PC-9 (cell line): ENCODE measurements at regions not wholly inside any gene's neighbourhood (a gene's known extent, or its start where the extent isn't known, plus 50 kb on each side); places are given as distances from the start of the nearest gene placed in this dataset.
A peak's percentile ranks its signal among the peaks of the same experiment; 100 is the strongest.
"Not testable (repeated sequence)": the region's sequence is repeated elsewhere in the genome, so short reads cannot be mapped to it uniquely, and the experiment has no call there.

Experiments used
- BruUV-seq: library from RNA; stranded (reverse); fragments of 400-500 nt; replicated peaks from 2 replicates; lab custom pipeline; 2021; lab: Mats Ljungman, UMichigan
- CTCF ChIA-PET: fragments of 300-600 bp; sonication (Branson Sonifier 250); formaldehyde crosslinking; loops from one replicate; lab custom pipeline; 2022; ENCODE audit warnings: antibody characterized with exemption; lab: Charles Lee
- POLR2A ChIA-PET: fragments of 300-600 bp; sonication (Branson Sonifier 250); formaldehyde crosslinking; loops from one replicate; lab custom pipeline; 2022; ENCODE audit warnings: antibody characterized with exemption; ENCODE audit not compliant: unreplicated experiment; lab: Charles Lee
- DNase-seq, 2 experiments: peaks; one replicate each; pipeline versions ENCODE4 v3.0.0 to v3.0.0-alpha.2; 2015 to 2022; ENCODE audit warnings: mixed read lengths in 1 of 2
- H2AFZ ChIP-seq: fragments of 200-600 bp; sonication (generic); 2 replicates; pipeline ENCODE4 v1.8.1; 2017; ENCODE audit warnings: antibody characterized with exemption
- H3F3A ChIP-seq: fragments of 200-600 bp; sonication (generic); 2 replicates; pipeline ENCODE4 v1.8.1; 2017; ENCODE audit warnings: antibody characterized with exemption, mild to moderate bottlenecking, low read depth; ENCODE audit not compliant: insufficient read depth
- H3K27ac ChIP-seq: fragments of 200-600 bp; sonication (generic); 2 replicates; pipeline ENCODE4 v1.6.1; 2016; ENCODE audit warnings: mixed run types
- H3K27me3 ChIP-seq: fragments of 200-600 bp; sonication (generic); 2 replicates; pipeline ENCODE4 v1.6.1; 2016; ENCODE audit warnings: low read depth, mixed run types; ENCODE audit not compliant: insufficient read depth
- H3K36me3 ChIP-seq: fragments of 200-600 bp; sonication (generic); 2 replicates; pipeline ENCODE4 v1.6.1; 2016; ENCODE audit warnings: low read depth, mixed run types
- H3K4me1 ChIP-seq: fragments of 200-600 bp; sonication (generic); replicated peaks from 2 replicates; pipeline ENCODE4 v1.6.1; 2016; ENCODE audit warnings: mixed run types; ENCODE audit not compliant: insufficient read depth
- H3K4me2 ChIP-seq: fragments of 200-600 bp; sonication (generic); 2 replicates; pipeline ENCODE4 v1.6.1; 2017; ENCODE audit warnings: mixed run types
- H3K4me3 ChIP-seq: fragments of 200-600 bp; sonication (generic); 2 replicates; pipeline ENCODE4 v1.6.1; 2016; ENCODE audit warnings: mixed run types
- H3K79me2 ChIP-seq: fragments of 200-600 bp; sonication (generic); 2 replicates; pipeline ENCODE4 v1.6.1; 2017; ENCODE audit warnings: low read depth, mixed run types
- H3K9me2 ChIP-seq: fragments of 200-600 bp; sonication (generic); 2 replicates; pipeline ENCODE4 v1.8.1; 2017; ENCODE audit warnings: mild to moderate bottlenecking; ENCODE audit not compliant: insufficient read depth
- H3K9me3 ChIP-seq: fragments of 200-600 bp; sonication (generic); 2 replicates; pipeline ENCODE4 v1.8.1; 2016; ENCODE audit warnings: low read depth; ENCODE audit not compliant: insufficient read depth
- H4K20me1 ChIP-seq: fragments of 200-600 bp; sonication (generic); 2 replicates; pipeline ENCODE4 v1.8.1; 2017; ENCODE audit not compliant: insufficient read depth
- EZH2 ChIP-seq: fragments of 200-600 bp; sonication (generic); IDR thresholded peaks from 2 replicates; pipeline ENCODE4 v1.8.0; 2017; ENCODE audit warnings: antibody characterized with exemption, low read depth
- intact Hi-C: fragments of 100-400 bp; cut with micrococcal nuclease; formaldehyde crosslinking; loops from one replicate; pipeline ENCODE4 v1.10.0; 2022; ENCODE audit not compliant: unreplicated experiment
- TF ChIP-seq, protein P1 (sequence below): fragments of 200-600 bp; sonication (generic); conservative IDR thresholded peaks from 2 replicates; pipeline ENCODE4 v1.6.1; 2017; ENCODE audit warnings: mixed run types, antibody characterized with exemption, mild to moderate bottlenecking, moderate library complexity

- no peak for TF ChIP-seq EZH2
- TF ChIP-seq, protein P1, sequence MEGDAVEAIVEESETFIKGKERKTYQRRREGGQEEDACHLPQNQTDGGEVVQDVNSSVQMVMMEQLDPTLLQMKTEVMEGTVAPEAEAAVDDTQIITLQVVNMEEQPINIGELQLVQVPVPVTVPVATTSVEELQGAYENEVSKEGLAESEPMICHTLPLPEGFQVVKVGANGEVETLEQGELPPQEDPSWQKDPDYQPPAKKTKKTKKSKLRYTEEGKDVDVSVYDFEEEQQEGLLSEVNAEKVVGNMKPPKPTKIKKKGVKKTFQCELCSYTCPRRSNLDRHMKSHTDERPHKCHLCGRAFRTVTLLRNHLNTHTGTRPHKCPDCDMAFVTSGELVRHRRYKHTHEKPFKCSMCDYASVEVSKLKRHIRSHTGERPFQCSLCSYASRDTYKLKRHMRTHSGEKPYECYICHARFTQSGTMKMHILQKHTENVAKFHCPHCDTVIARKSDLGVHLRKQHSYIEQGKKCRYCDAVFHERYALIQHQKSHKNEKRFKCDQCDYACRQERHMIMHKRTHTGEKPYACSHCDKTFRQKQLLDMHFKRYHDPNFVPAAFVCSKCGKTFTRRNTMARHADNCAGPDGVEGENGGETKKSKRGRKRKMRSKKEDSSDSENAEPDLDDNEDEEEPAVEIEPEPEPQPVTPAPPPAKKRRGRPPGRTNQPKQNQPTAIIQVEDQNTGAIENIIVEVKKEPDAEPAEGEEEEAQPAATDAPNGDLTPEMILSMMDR, result no peak
- Histone ChIP-seq H3K27me3 (no peaks in the 10 kb centered on the region), H3K4me3 (no peak overlapping the region), H3K79me2 (no peaks in the 10 kb centered on the region), H3K9me2 (no peaks in the 10 kb centered on the region), H3K27ac (no peak overlapping the region), H3K4me2 (no peak overlapping the region), H3K4me1 (no peaks in the 10 kb centered on the region), H4K20me1 (no peaks in the 10 kb centered on the region), H3F3A (no peaks in the 10 kb centered on the region), H2AFZ (no peak overlapping the region), H3K36me3 (no peaks in the 10 kb centered on the region), H3K9me3 (no peaks in the 10 kb centered on the region)
- DNase-seq, result peak in 1 of 2 experiments; percentile 36
- CTCF ChIA-PET, result no interaction called here
- POLR2A ChIA-PET, result no interaction called here
- intact Hi-C loops, result no loop called here
- BruUV-seq, result no TSS peak
These were observed 1005.5 kb downstream of the VRK1 start for GRCh38 chr14:97802430-97803373.

GRCh38 chr14:97804056-97804455, 1006.9 kb downstream of the VRK1 start:
- H2AFZ ChIP-seq, result no peak overlapping the region
- no peak for DNase-seq
- intact Hi-C loops, result no loop called here
- H3K27me3 ChIP-seq, result no peaks in the 10 kb centered on the region
- no peaks in the 10 kb centered on the region for H3K79me2 ChIP-seq
- H3K4me2 ChIP-seq, result no peak overlapping the region
- no TSS peak for BruUV-seq
- no peaks in the 10 kb centered on the region for H3K4me1 ChIP-seq
- no peaks in the 10 kb centered on the region for H3F3A ChIP-seq
- TF ChIP-seq, protein P1, result no peak
- TF ChIP-seq EZH2, result no peak
- POLR2A ChIA-PET, result no interaction called here
- CTCF ChIA-PET, result no interaction called here
- H3K27ac ChIP-seq, result no peak overlapping the region
- H3K4me3 ChIP-seq, result no peak overlapping the region
- H3K9me3 ChIP-seq, result no peaks in the 10 kb centered on the region
- no peaks in the 10 kb centered on the region for H3K9me2 ChIP-seq
- H4K20me1 ChIP-seq, result no peaks in the 10 kb centered on the region
- no peaks in the 10 kb centered on the region for H3K36me3 ChIP-seq

DNA sequence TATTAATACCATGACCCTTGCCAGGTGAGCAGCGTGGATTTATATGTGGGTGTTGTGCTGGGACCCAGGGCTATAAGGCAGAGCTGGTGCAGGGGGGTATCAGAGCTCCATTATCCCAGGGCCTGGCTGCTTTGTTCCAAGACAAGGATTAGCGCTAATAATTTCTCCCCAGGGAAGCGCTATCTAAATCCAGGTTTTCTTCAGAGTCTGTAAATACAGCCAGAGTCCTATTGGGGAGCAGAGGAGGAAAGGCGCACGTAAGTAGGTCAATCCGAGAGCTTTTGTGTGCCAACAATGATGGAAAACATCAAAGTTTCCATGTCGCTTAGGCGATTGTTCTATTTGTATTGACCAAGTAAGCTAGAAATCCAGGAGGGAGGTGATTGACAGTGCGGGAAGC, 1009.7 kb downstream of the VRK1 start:
- Histone ChIP-seq H3K9me2 (no peaks in the 10 kb centered on the region), H3K9me3 (no peaks in the 10 kb centered on the region), H3F3A (no peaks in the 10 kb centered on the region), H3K27me3 (no peaks in the 10 kb centered on the region), H4K20me1 (no peaks in the 10 kb centered on the region), H3K79me2 (no peaks in the 10 kb centered on the region), H3K4me3 (no peak overlapping the region), H3K4me1 (no peaks in the 10 kb centered on the region), H3K36me3 (no peaks in the 10 kb centered on the region), H2AFZ (no peak overlapping the region), H3K27ac (no peak overlapping the region), H3K4me2 (no peak overlapping the region)
- BruUV-seq, result no TSS peak
- CTCF ChIA-PET, result no interaction called here
- intact Hi-C loops, result no loop called here
- TF ChIP-seq, protein P1, result no peak
- TF ChIP-seq EZH2, result no peak
- DNase-seq, result no peak
- POLR2A ChIA-PET, result no interaction called here

DNA sequence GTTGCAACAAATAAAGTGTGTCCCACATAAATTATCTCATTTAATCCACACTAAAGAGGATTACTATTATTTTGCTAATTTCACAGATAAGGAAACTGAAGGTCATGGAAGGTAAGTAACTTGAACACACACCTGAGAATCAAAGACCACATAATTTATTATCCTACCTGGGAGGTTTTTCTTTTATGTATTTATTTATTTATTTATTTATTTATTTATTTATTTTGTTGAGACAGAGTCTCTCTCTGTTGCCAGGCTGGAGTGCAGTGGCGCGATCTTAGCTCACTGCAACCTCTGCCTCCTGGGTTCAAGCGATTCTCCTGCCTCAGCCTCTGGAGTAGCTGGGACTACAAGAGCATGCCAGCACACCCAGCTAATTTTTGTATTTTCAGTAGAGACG, 1011.4 kb downstream of the VRK1 start:
- H3K27me3 ChIP-seq, CTCF ChIA-PET, H3K9me3 ChIP-seq, BruUV-seq, H3K4me2 ChIP-seq, DNase-seq, H3K36me3 ChIP-seq, H3K9me2 ChIP-seq, H3F3A ChIP-seq, POLR2A ChIA-PET, H3K79me2 ChIP-seq, H4K20me1 ChIP-seq, H3K27ac ChIP-seq, intact Hi-C loops, H2AFZ ChIP-seq, H3K4me1 ChIP-seq, H3K4me3 ChIP-seq: not testable (repeated sequence)
